ENCODE measurements at regions not wholly inside any gene's neighbourhood (a gene's known extent, or its start where the extent isn't known, plus 50 kb on each side); places are given as distances from the start of the nearest gene placed in this dataset.

GRCh38 chr11:104582431-104582830 lies 315.8 kb downstream of the CASP12 start (continued):
- TF ChIP-seq ZNF274 (IDR thresholded peaks at IDR 0.05; ENCODE audit: borderline replicate concordance, extremely low read depth, low read length) (no peak), EGR1 (IDR thresholded peaks at IDR 0.05; ENCODE audit: borderline replicate concordance, low read depth, low read length) (no peak), BACH1 (IDR thresholded peaks at IDR 0.05; ENCODE audit: low read length) (no peak), TBP (IDR thresholded peaks at IDR 0.05; ENCODE audit: low read depth, low read length) (no peak)

Measured in H1 (cell line).